DMS 273 (cell line): ENCODE measurements at regions not wholly inside any gene's neighbourhood (a gene's known extent, or its start where the extent isn't known, plus 50 kb on each side); places are given as distances from the start of the nearest gene placed in this dataset.
A peak's percentile ranks its signal among the peaks of the same experiment; 100 is the strongest.

Experiments
- DNase-seq: peaks from one replicate; lab custom pipeline; 2025; ENCODE audit not compliant: unreplicated experiment; lab: John Stamatoyannopoulos, UW

DNA sequence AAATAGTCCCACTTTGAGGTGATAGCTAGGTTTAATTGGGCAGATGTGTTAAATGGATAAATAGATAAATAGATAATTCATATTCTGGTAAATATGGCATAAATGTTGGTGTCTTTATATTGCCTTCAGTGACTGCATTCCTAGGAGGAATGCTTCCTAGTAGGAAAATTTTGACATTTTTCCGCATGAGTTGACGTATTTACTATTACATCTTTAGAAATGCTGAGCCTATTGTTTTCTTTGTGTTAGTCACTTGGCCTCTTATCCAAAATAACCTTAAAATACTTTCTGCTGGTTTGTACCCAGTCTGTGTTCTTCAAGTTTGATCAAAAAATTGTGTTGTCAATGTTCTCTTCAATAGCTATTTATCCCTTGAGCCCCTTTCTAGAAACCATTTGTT is 495.6 kb upstream of the ZEB2 start:
- no peak for DNase-seq

DNA sequence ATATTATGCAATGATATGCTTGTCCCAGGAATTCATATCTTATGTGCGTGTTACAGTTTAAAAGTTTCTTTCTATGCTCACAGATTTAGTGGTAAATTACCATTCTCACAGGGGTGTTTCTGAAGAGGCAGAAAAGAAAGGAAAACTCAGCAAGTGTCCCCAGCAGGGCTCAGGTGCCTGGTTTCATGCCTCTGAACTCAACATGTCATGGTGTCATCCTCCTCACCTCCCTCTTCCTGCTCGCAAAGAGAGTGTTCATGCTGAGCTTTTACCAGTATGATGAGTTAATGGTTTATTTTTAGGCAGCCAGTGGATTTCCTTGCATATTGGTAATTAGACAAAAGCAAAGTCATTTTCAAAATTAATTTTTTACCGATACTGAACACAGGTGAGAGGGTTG is 492.9 kb upstream of the ZEB2 start:
- DNase-seq = no peak

DNA sequence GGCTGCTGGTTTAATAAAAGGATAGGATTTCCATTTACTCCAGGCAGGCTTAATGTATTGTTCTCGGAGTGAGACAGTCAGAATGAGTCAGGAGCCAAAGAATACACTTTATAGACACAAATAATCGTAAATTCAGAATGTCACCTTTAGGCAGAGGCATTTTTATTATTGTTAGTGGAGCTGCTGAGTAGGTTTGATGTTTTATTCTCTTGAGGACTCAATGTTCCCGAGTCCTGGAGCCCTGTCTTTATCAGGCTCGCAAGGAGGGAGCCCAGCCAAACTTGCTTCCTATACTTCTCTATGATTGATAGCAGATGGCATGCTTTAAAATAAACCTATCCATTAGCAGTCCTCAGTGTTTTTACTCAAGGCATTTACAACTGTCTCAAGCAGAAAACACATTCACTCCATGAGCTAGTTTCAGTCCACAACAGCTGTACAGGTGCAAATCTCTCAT is 492.3 kb upstream of the ZEB2 start:
- DNase-seq = peak; percentile 39

DNA sequence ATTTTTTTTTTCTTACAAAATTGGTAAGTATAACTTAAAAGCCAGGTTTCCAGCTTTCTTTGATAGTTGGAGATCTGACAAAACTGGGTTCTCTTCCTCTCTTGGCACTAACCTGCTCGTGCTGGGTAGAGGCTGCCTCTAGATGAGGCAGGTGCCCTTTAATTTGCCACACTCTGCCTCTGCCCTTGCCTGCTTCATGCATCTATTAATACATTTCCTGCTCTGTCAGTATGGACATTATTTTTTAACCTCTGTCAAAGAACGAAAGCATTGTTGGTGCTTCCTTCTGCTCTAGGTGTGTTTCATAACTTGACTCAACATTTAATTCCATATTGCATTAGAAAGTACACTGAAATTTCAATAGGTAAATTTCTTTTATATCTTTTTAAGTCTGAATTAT is 490.7 kb upstream of the ZEB2 start:
- no peak for DNase-seq

DNA sequence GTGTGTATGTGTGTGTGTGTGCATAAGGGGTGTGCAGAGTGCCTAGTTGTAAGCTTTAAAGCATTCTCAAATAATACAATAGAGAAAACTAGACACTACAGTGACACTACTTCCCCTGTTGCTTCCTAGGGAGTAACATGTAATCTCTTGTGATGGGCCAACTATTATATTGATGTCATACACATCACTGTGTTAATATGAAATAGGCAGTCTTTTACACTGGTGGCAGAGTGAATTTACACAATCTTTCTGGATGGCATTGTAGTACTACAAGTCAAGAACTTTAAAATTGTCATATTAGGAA is 488.0 kb upstream of the ZEB2 start:
- no peak for DNase-seq

DNA sequence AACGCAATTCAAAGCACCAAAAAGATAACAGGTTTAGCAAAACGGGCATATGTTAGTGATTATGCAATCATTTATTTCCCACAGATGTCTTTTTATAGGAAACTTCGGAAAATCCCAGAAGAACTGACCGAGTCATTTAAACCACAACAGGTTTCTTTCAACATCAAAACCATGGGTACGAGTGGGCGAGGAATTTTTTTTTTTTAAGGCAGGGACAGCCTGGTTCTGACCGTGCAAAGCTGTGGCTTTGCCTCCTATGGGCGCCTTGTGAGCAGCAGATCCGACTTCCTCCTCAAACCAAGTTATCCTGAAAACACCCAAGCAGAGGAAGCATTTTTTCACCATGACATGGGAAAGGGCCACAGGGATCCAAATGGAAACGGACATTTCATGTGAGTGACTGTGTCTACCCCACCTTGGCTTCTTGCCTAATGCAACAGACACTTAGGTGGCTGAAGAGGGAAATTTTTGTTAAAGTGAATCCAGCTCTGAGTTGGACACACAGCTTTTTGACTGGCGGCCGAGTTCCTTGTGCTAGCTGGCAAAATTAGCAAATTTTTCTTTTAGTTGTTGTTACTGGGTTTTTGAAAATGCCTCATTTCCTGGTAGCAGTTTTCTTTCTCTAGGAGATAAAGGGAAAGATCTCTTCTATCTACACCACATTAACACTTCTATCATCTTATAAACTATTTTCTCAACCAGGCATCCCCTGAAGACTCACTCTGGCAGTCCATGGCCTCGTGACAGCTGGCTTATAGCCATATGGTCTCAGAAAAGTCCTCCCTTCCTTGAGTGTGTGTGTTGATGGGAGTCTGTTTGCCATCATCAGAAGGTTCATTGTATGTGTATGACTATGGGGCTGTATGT is 487.4 kb upstream of the ZEB2 start:
- DNase-seq = peak; percentile 67

DNA sequence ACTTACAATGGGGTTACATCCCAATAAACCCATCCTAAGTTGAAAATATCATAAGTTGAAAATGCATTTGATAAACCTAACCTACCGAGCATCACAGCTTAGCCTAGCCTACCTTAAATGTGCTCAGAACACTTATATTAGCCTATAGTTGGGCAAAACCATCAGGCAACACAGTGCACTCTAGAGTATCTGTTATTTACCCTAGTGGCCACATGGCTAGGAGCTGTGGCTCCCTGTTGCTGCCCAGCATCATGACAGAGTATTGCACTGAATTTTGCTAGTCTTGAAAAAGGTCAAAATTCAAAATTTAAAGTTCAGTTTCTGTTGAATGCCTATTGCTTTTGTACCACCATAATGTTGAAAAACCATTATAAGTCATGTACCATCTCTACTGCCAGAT is 482.7 kb upstream of the ZEB2 start:
- DNase-seq = no peak

DNA sequence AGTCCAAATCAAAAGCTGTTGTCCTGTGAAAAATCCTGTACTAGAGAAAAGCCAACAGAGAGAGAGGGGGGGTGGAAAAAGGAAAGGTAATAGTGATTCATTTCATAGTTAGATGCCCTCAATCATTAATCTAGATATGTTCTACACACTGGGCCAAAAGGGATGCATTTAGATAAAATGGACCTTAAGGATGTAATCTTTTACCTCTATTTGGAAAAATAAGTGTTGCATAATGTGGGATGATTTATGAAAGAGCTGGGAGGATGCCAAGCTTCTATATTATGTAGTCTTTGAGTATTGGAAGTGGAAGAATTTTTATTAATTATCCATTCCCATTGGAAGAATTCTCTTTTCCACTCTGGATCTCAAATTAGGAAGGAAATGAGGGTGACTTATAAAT is 480.5 kb upstream of the ZEB2 start:
- no peak for DNase-seq

DNA sequence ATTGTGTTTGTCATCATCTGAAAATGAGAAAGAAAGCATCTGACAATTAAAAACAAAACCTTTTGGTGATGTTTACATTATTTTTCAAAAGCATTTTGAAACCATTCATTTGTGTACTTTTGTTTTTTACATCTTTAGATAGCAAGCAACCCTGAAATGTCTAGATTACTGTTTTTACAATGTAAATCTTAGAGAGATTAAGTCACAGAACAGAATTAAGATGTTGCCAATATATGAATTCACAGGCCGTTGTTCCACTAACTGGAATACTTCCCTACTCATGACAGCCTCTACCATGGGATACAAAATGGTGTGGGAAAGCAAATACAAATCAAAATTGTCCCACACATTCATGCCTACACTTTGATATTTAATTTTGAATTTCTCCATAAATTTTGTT is 480.0 kb upstream of the ZEB2 start:
- no peak for DNase-seq

DNA sequence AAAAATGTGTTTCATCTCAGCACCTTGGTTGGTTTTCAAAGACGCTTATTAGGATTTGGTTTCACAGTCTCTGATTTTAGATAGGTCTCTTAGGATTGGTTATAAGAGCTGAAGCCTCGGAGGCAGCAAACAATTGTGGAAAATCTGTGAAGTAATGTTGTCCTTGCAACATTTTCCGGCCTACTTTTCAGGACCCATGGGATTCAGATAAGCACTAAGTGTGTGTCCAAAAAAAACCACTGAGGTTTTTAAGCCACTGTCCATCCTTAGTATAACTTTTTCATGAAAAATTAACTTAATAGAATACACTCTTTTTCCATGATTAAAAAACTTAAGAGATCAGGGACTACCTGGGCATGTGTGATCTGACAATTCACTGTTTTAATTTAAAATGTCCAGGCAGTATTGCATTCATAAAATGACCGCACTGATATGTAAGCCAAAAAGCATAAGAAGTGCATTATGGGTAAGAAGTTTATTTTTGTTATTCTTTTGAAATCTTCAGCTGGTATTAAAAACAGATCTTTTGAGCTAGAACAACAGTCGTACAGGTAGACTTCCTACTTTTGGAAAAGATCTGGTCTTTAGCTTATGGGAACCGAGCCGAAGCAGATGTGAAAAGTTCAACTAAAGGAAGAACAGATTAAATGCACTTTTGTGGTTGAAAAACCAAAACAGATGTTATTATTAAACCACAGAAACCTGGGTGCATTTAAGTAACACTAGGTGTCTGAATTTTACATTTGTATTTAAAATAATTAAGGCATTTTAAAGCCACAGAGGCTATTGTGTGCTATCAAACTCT is 479.4 kb upstream of the ZEB2 start:
- no peak for DNase-seq

DNA sequence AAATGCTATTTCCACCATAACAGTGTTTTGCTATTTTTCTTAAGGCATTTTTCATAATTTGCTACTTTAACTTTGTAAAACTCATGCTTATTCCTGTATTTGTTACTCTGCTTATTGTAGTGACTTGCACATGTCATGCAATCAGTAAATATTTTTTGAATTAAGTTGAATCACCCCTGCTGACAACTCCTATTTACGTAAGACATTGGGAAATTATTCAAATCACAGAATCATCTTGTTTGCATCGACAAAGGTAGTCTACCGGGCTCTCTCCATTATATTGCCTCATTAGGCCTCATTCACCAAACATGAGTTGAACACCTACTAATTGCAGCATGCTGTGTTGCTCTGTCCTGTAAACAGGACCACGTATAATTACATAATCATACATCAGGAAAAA is 478.5 kb upstream of the ZEB2 start:
- DNase-seq = no peak

DNA sequence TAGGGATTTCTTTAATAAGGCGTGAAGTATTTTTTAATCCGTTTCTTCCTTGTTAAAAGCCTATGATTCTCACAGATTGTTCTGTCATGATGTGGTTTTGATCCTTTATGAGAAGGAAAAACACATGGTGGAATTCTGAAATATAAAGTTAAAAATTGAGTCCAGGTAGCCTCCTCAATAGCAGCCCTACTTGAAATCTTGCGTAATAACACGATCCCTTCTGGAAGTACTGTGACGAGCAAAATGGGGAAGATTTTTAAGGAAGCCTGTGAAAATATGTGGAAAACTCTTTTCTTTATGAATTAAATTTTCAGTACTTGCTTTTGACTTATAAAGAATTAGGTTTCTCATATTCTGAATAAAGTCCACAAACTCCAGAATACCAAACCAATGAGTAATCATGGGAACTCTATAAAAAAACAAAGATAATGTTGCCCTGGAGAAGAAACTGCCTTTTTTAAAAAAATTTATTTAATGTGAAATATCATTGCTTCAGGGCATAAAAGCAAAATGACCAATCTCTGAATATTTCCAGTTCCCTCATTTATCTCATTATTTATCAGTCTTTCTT is 476.4 kb upstream of the ZEB2 start:
- DNase-seq = no peak

DNA sequence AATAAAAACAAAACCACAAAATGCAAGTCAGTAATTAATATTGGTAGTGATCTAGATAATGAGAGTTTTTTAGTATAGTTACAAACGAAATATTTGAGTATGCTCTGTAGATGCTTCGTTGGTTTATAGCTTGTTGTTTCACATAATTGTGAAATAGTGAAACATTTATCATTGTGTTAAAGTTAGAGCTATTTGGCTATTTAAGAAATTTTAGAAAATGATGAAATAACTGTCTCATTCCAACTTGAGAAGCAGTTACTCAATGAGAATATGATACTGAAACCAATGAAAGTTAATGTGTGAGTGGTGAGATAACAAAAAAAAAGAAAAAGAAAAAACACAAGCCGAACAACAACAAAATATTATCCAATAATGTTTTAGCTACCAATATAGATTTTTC is 475.6 kb upstream of the ZEB2 start:
- no peak for DNase-seq

DNA sequence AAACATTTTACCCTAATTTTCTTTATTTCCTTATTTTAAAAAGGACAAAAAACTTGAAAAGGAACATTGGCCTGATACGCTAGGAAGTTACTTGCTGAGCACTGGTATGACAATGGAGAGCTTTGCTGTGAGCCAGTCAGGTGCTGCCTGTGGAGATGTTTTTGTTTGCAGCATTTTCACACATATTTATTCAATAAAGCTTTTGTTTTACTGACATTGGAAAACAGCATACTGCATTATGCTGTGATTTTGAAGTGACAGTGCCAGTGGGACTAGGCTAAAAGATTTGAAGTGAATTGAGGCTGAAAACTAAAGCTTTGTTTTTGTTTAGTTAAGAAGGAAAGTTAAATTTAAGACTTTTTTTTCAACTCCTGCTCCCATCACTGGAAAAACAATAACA is 470.7 kb upstream of the ZEB2 start:
- no peak for DNase-seq

DNA sequence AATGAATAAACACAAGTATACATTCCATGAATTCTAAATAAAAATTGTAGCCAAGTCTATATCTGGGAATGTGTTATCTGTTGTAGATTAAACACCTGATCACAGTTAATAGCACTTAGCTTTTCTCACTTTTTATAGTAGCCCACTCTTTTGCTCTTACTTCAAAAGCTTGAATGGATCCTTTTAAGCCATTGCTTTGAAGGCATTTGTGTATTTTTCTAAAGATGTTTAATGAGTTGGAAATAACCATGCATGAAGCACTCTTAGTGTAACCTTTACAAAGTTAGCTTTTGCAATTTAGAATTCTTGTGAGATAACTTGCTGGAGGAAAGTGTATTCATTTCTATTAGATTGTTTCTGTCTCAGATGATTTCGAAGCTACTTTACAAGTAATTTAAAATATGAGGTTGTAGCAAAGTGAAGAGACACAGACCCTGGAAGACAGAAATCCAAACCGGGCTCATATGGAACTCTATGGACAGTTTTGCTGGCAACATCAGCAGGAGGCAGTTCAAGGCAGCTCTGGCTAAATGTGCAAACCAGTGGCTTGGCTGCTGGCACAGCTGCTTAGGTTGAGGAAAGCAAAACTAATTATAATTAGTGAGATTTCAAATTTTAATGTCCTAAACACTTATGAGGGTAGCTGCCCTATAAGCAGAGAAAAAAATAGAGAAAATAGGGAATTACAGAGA is 469.8 kb upstream of the ZEB2 start:
- DNase-seq = no peak

DNA sequence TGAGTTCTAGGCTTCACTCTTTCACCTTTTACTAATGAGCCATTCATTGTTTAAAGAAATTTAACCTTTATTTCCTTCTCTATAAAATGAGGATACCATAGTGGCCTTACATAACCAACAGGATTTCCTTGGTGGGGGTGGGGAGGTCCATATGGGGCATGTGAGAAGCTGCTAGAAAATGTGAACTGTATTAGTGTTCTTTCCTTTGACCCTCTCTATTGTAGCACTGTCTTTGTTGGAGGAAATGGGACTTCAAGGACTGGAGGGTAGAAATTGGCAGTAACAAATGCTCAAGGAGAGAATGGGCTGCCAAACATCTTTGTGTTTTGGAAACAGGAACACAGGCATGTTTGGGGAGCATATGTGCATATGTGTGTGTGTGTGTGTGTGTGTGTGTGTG is 468.7 kb upstream of the ZEB2 start:
- no peak for DNase-seq

DNA sequence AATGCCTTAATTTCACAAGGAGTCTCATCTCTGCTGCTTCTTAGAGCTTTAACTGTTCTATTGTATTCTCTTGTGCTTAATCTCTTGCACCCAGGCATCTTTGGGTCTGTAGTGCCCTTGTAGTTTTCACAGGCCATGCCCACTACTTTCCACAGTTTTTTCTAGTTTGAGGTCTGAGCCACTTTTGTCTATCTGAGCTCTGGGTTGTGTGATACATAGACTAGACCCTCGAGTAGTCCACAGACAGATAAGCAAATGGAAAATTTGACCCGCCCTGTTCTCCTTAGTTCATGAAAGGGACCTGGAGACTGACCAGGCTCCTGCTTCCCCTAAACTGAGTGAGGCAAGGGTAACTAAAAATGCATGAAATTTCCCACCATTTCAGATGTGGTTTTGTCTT is 466.8 kb upstream of the ZEB2 start:
- no peak for DNase-seq

DNA sequence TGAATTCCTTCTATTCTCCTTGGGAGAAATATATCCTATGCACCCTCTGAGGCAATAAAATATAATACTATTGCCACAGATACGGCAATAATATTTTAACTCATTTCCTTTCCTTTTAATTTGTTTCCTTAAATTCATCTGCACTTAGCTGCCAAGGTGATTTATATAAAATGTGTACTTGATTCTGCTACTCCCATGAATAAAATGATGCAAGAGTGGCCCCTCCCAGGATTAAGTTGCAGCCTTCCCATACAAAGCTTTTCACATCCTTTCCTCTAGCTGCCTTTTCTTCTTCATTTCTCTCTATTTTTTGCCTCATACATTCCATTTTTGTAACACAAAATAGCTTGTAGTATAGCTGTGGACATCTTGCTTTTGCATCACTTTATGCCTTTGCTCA is 464.1 kb upstream of the ZEB2 start:
- DNase-seq = no peak

DNA sequence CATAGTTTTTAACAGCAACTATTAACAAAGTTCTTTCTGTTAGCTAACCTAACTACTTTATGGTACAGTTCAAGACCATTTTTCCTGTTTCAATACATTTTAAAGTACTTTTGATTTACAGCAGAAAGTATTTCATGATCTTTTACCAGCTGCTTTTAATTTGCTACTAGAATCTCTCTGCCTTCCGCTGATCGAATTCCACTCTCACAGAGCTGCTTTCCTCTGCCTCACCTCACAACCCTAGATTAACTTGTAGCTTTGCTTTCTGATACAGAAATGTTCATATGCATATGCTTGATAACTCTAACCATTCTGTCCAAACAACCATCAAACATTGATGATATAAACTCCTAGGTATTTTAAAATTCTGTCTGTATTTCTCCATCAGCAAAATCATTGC is 463.2 kb upstream of the ZEB2 start:
- no peak for DNase-seq

DNA sequence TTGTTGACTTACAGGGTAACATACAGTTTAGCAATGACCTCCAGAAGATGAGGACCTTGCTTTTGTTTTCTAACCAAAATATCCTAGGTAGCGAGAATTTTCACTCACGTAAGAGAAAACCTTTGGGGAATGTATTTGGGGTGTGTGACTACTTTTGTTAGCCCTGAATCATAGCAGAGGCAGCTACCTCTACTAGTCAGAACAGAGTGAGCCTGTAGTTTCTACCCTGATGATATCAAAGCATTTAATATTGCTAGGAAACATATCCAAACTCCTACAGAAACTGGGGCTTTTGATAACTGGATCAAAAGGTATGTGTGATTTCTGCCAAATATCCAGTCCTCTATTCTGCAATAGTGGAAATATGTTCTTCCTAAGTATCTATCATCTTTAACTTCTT is 462.6 kb upstream of the ZEB2 start:
- DNase-seq = no peak

DNA sequence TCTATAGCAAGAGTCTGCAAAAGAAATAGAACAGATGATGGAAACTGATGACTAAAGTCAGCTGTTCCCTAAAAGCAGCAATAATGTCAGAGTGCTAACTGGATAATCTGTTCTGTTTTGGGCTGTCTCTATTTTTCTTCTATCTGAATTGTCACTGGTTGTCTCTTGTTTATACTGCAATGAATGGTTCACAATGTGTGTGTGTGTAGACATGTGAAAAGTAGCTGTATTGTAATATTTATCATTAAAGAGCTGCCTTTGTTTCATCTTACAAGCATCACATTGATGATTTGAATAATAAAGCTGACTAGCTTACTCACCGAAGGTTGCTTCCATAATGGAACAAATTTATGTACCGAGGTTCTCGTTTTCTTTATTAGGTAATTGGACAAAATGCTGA is 456.0 kb upstream of the ZEB2 start:
- no peak for DNase-seq

DNA sequence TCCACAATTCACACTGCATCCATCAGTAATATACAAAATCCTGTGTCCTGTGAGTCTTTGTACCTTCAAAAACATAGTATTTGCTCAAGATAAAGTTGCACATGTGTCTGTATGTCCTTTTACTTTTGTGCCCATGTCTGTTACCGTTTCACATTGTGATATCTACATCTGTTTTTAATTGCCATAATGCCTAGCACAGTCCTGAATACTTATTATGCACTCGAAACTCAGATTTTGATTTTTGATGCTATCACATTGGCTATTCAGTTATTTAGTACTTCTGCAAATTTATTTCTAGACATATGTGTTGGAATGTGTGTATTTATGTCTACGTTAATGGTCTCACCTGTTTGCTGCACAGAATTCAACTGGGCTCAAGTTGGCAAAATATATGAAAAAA is 452.8 kb upstream of the ZEB2 start:
- DNase-seq = no peak
